AG09319 (cell line): ENCODE measurements at regions not wholly inside any gene's neighbourhood (a gene's known extent, or its start where the extent isn't known, plus 50 kb on each side); places are given as distances from the start of the nearest gene placed in this dataset.

Source experiments
- DNase-seq: peaks from one replicate; pipeline ENCODE4 v3.0.0-alpha.2; 2010; ENCODE audit warnings: low read depth; ENCODE audit errors: extremely low read depth
- CTCF ChIP-seq: IDR thresholded peaks from 2 replicates; pipeline ENCODE4 v1.5.1; 2011; ENCODE audit warnings: low read depth, mild to moderate bottlenecking, inconsistent platforms, low read length, moderate library complexity

DNA sequence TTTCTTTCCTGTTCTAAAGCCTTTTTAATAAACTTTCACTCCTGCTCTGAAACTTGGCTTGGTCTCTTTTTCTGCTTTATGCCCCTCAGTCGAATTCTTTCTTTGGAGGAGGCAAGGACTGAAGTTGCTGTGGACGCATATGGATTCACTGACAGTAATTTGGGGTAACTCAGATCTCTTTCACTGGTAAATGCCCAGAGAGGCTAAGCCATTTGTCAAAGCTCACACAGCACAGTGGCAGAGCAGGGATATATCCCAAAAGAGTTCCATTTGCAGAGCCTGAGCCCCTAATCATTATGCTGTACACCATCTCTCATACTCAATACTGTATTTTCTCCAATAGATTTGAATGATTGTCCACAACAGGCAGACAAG lies 72.3 kb upstream of the GALNT15 start:
- DNase-seq: no peak
- TF ChIP-seq CTCF: no peak

- peak; percentile 4 for TF ChIP-seq CTCF
Observed at GRCh38 chr3:16102905-16103364, 71.5 kb upstream of the GALNT15 start.

DNA sequence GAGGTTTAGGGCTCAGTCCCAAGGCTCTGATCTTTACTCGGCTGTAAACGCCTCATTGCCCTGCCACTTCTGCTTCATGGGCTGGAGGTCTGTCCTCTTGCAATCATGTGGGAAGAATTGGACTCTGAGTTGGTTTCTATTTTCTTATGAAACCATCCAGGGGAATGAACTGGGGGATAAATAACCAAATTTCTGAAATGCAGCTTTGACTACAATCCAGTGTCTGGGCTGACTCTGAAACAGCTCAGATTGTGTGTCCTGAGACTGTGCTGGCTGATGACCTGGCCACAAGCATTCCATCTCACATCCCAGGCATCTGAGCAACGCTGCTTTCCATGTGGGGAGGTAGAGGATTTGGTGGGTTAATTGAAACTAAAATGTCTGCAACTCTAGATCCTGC lies 71.0 kb upstream of the GALNT15 start:
- peak; percentile 59 for DNase-seq
- TF ChIP-seq CTCF: no peak

More at GRCh38 chr3:16102905-16103364, 71.5 kb upstream of the GALNT15 start:
- DNase-seq: no peak

GRCh38 chr3:16104156-16104555 lies 70.3 kb upstream of the GALNT15 start:
- TF ChIP-seq CTCF: no peak
- no peak for DNase-seq

DNA sequence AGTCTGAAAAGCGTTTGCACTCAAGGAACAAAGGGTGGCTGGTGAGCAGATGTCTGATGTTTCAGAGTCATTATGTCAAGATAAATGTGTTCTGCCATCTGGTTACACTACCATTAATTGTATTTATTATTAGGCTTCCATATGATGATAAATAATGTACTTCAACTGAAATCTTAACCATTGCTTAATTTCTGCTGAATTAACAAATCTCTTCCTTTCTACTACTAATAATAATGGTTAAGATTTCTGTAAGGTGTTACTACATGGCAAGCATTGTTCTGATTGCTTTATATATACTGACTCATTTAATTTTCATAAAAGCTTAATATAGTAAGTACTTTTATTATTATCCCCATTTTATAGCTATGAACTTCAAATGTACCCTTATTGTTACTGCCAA lies 68.4 kb upstream of the GALNT15 start:
- TF ChIP-seq CTCF: no peak
- DNase-seq: no peak

GRCh38 chr3:16108424-16108823 lies 66.1 kb upstream of the GALNT15 start:
- DNase-seq: no peak
- TF ChIP-seq CTCF: no peak

DNA sequence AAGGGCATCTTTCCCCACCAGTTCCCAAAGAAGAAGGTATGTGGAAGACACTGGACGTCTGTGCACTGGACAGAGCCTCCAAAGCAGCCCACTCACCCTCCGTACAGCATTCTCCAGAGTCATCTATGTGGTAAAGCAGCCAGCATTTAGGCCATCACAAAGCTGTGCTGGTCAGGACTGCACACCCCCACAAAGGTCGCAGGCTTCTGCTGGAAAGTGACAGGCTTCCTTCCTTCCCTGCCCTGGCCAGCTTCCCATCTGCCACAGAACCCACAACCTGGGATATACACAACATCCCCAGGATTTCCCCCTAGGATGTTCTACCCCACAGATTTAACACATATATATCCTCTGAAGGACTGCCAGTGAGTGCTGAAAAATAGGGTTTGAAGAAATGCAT lies 64.6 kb upstream of the GALNT15 start:
- DNase-seq: no peak
- TF ChIP-seq CTCF: no peak
